CD4-positive, alpha-beta T cell treated with Interleukin-17A for 4 hours (primary cell): ENCODE measurements at regions not wholly inside any gene's neighbourhood (a gene's known extent, or its start where the extent isn't known, plus 50 kb on each side); places are given as distances from the start of the nearest gene placed in this dataset.

ENCODE experiments used
- DNase-seq: peaks from one replicate; pipeline ENCODE4 v3.0.0-alpha.2; 2020; ENCODE audit warnings: mixed read lengths

DNA sequence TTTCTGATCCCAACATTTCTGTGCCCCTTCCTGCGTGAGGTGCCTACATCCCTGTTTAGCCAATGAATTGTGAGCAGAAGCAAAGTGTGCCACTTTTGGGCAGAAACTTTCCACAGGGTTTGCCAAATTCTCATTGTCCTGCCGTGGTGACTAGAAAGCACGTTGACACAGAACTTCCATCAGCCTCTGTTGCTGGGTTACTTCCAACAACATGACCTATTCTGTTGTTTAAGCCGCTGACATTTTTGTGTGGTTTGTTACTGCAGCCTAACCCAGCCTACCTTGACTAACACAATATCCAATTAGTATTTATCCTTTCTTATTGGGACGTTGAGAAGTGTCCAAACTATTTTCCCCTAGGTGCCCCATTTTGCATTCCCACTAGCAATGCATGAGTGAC is 136.8 kb downstream of the URB2 start:
- DNase-seq, result no peak

DNA sequence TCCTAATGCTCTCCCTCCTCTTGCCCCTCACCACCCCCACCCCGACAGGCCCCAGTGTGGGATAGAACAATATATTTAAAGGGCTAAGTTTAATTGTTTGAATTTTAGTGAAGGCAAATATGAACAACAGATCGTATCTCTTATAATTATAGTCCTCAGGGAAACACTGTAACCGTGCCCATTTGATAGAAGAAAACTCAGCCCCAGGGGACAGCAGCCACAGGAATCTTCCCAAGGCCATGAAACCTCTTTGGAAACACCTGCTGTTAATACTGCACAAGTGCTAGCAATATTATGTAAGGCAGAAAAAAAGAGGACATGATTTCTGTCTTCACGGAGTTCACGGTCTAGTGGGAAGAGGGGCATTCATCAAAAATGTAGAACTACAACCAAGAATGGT is 142.2 kb downstream of the URB2 start:
- no peak for DNase-seq

DNA sequence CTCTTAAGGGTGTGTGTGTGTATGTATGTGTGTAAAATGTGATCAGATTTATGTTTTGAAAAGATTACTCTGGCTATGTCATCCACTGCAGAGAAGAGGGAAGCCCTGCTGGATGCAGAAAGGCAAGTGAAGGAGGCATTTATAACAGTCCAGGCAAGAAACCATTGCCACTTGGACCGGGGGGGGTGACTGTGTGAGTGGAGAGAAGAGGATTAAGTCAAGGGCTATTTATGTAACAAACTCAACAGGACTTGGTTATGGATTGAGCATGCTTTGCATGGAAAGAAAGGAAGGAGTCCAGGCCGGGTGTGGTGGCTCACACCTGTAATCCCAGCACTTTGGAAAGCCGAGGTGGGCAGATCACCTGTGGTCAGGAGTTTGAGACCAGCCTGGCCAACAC is 143.0 kb downstream of the URB2 start:
- no peak for DNase-seq

DNA sequence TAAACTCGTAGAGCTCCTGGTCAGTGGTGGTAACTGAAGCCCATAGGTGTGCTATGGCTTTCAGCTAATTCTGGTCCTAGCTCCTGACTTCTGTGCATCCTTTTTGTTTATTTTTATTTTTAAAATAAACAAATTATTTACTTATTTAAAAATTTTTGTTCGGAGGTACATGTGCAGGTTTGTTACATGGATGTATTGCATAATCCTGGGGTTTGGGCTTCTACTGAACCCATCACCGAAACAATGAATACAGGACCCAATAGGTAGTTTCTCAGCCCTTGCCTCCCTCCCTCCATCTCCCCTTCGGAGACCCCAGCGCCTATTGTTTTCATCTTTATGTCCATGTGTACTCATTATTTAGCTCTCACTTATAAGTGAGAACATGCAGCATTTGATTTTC is 143.8 kb downstream of the URB2 start:
- no peak for DNase-seq

DNA sequence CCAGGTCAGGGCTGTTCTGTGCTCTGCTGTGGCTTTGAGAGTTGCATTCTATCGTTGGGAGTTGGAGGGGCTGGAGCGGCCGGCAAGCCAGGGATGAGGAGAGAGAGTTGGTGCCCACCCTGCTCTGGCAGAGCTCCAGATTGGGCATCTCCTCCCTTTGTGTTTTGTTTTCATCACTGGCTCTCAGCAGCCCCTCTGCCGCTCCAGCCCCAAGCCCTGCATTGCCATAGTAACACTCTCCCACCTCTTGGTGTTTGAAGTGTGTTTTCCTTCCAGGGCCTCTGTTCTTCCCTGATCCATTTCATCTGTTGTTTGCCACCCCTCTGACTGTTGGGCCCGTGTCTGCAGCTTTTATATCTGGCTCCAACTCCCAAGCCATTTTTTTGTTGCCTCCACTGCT is 152.7 kb downstream of the URB2 start:
- no peak for DNase-seq

DNA sequence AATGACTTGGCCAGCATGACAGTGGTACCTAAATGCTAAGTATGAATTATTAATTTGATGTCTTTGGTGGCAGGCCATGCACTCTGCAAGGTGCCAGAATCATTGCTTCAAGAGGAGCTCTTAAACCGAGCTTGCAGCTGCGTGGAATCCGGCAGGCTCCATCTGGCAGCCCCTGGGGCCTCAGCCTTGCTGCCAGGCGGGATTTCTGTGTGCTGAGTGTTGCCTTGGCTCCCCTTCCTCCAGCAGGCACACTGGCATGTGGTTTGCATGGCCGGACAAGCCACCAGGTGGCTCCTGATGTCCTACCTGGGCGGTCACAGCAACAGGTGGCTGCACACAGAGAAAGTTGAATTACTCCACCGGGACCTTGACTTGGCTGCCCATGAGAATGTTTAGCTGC is 155.4 kb downstream of the URB2 start:
- no peak for DNase-seq

DNA sequence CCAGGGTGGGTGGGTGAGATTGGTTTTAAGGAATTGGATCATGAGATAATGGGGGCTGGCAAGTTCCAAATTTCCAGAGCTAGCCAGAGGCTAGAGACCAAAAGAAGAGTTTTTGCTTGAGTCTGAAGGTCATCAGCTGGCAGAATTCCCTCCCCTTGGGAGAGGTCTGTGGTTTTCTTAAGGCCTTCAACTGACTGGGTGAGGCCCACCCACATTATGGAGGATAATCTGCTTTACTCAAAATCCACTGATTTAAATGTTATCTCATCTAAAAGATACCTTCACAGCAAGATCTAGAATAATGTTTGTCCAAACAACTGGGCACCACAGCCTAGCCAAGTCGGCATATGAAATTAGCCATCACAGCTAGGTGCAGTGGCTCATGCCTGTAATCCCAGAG is 156.4 kb downstream of the URB2 start:
- DNase-seq, result no peak

DNA sequence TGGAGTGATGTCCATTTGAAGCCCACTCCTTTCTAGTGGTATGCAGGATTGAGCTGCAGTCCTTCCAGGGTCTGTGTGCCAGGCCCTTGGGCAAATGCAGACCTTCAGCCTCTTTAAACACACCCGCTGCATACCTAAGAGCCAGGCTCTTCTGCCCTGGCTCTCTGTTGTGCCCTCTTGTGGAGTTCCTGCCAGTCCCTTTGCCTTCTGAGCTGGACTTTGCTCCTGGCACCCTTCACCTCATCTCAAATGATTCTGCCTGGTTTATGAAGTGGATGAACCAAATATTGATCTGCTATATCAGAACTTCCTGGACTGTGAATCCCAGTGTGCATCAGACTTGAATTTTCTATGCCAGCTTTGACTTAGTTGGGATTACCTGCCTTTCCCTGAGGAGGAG is 158.8 kb downstream of the URB2 start:
- no peak for DNase-seq

DNA sequence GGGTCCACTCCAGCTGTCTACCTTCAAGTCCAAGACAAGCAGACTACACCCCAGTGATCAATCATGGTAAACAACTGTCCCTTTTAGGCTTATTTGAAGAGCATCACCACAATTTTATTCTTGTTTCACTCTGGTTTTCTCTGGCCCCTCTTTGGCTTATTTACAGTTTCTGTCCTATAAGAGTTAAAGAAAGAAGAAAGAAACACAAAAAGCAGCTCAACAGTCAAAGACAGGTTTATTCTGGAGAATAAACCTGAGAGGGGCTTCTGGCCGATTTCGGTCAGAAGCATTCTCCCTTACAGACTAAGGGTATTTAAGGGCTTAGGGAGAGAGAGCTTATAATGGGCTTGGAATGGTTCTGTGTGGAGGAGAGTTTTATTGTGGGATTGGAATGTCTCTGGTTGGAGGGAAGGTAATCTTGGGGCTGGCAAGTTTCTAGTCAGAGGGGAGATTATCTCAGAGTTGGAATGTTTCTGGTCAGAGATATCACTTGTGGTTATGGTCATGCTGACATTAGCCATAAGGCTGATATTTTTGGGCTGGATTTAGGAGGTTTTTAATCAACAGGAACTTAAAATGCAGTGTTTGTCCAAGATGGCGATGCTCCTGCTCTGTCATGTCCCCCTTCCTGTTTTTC is 161.0 kb downstream of the URB2 start:
- no peak for DNase-seq

DNA sequence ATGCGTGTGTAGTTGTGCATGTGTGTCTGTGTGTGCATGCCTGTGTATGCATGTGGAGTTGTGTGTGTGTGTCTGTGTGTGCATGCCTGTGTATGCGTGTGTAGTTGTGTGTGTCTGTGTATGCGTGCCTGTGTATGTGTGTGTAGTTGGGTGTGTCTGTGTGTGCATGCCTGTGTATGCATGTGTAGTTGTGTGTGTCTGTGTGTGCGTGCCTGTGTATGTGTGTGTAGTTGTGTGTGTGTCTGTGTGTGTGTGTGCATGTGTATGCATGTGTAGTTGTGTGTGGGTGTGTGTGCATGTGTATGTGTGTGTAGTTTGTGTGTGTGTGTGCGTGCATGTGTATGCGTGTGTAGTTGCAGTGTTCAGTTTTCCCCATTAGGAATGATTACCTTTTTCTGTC is 162.0 kb downstream of the URB2 start:
- no peak for DNase-seq

DNA sequence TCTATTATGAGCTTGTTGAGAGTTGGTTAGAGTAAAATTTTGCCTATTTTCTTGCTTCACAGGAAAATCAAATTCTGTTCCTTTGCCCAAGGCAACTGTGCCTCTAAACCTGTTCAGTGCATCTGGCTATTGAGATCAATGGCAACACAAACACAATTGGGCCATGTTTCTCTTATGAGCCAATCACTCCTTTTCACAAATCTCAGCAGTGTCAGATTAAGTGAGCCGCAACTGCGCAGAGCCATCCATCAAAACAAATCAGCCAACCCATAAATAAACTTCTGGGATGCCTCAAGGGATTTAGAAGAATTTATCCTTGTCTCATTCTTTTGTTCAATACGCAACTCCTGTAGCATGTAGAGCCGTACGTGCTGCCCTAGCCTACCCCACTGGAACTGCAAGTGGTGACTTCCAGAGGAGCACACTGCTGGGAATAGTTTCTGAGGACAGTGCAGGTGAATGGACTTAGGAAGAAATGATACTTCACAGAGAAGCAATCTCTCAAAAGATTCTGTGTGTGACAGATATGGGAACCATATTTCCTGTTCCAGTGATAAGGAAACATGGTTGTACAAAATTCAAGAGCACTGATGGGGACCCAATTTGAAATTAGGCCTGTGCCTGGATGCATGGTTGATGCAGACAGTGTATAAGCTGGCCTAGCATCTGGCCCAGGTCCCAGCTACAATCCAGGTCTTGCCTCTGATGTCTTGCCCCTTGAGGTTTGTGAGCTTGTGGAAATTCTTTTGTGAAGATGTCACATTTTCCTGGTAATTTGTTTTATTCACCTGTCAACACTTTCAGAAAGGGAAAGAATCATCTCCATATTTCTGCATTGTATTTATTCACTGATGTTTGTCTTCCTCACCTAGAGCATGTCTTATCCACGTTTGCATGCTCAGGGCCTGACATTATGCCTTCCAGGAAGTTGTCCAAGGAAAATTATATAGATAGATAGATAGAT is 166.2 kb downstream of the URB2 start:
- DNase-seq, result no peak

DNA sequence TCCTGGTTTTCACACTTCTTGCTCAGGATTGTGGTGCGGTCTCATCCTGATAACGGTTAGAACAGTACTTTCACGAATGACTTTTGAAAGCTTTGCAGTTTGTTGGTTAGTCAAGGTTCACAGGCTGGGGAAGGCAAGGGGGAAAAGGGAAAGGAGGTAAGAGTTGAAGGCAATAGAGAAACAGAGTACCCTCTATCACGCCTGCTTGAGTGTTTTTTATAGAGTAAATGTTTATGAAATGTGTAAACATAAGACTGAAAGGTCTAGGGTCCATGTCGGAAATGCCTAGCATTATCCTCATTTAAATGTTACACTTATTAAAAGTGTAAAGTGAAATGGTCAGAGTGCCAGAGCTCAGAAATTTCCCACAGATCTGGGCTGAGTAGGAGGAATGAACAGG is 167.4 kb downstream of the URB2 start:
- no peak for DNase-seq

DNA sequence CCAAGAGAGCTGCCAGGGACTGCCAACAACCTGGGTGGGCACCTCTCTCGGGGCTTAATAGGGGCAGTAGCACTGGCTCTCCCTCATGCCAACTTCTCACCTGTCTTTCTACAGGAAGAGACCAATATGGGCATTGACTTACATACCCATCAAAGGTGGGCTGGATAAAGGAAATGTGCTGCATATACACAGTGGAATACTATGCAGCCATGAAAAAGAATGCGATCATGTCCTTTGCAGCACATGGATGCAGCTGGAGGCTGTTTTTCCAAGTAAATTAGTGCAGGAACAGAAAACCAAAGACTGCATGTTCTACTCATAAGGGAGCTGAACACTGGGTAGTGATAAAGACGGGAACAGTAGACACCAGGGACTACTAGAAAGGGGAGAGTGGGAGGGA is 172.5 kb downstream of the URB2 start:
- no peak for DNase-seq

DNA sequence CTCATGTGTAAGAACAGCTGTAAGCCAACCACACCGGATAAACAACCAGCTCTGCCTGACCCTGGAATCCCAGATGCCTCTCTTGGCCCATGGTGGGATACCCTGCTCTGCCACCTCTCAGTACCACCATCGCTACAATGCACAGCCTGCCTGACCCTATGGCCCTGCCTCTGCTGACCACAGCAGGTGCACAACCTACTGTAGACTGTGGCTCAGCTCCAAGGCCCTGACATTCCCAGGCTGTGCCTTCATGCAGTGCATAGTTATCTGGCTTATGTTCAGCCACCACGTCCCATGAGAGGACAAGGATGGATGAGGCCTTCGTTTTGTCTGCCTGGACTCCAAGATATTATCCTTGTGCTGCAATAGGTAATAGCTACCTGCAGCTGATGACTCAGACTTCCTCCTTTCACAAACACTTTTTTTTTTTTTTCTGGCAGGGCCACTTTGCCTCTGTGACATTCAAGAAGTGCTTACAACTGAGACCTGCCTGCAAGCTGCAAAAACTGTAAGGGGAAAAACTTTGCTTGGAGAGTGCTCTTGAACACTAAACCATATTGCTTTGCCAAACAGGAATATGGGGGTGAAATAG is 177.7 kb downstream of the URB2 start:
- DNase-seq, result no peak

DNA sequence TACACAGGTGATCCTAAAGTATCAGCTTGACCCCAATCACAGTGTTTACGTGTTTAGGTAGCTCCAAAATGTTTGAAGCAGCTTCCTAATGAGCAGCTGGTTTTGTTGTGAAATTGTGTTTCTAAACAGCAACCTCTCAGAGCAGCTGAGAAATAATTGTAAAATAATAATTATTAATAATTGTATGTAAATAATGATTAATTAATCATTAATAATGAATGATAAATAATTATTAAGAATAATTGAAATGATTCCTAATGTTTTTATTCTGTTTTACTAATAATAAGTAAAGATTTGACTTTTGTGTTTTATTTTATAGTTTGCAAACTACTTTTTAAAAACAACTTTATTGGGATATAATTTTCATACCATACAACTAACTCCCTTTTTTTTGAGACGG is 182.2 kb downstream of the URB2 start:
- DNase-seq, result no peak

DNA sequence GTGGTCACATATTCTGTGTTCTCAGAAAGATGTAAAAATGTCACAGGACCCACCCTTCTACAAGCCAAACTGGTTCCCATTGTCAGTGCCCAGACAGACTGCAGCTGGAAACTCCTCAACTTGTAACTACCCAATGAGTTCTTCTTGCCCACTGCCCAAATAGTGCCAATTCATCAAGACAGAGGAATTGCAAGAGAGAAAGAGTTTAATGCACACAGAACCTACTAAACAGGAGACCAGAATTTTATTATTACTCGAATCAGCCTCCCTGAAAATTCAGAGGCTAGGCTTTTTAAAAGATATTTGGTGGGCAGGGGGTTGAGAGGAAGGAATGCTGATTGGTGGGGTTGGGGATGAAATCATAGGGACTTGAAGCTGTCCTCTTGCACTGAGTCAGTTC is 184.1 kb downstream of the URB2 start:
- no peak for DNase-seq

DNA sequence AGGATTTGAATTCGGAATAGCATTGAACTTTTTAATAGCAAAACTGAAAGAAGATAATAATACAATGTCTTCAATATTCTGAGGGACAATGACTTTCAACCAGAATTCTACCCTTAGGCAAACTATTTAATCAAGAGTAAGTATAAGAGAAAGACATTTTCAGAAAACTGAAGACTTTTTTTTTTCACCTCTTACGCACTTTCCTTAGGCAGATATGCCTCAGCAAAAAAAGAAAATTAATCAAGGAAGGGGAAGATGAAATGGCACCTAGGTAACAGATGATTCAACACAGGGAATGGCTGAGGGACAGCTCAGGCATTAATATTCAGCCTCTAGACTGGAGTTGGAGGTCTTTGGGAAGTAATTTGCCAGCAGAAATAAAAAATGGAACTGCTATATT is 184.9 kb downstream of the URB2 start:
- DNase-seq, result no peak

DNA sequence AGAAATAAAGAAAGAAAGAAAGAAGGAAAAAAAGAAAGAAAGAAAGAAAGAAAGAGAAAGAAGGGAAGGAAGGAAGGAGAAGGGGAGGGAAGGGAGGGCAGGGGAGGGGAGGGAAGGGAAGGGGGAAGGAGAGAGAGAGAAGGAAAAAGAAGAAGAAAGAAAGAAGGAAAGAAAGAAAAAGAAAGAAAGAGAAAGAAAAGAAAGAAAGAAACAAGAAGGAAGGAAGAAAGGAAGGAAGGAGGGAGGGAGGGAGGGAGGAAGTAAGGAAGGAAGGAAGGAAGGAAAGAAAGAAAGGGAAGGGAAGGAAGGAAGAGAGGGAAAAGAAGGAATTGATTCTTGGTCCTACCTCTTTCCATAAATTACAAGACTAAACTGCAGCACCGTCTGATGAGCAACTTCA is 186.1 kb downstream of the URB2 start:
- no peak for DNase-seq

DNA sequence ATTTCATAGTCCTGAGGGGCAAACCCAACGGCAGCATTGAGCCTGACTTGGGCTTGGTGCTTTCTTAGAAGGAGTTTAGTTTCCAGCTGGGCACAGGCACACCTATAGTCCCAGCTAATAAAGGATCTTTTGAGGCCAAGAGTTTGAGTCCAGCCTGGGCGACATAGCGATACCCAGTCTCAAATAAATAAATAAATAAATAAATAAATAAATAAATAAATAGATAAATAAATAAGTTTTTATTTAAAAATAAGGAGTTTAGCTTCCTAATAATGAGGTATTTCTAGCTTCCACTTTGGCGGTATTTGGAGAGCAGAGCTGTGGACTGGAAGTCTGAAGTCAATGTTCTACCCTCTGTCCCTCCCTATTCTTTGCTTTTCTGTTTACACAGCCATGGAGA is 186.6 kb downstream of the URB2 start:
- DNase-seq, result no peak

DNA sequence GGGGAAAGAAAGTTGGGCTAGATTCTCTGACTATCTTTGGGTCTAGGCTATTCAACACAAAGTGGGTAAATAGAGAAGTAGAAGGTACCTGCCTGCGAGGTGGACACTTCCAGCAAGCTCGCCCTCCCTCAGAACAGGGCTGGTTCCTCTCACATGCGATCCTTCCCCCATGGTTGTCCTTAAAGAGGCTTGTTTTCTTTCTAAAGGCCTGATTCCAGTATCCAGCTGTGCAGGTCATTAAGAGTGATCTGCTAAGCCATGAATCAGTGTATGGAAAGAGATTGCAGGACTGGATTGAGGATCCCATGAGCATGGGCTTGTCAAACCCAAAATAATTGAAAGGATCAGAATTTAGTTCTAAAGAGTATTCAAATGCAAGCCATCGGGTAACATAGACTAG is 189.0 kb downstream of the URB2 start:
- DNase-seq, result no peak

DNA sequence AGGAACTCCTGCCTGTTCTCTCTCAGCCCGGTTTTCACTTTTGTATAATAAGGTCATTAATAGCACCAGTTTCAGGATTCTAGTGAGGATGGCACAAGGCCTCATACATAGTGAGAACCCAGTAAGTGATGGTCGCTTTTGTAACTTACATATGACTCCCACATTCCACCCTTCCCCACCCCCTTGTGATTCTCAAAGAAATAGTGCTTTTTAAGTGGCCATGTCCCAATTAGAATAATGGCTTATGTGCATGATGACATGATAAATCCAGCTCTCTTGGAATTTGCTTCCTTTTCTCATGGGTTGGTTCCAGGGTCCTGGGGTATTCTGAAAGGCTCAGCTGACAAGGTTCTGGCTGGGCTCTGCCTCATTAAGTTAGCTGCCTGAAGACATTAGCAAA is 189.9 kb downstream of the URB2 start:
- no peak for DNase-seq

DNA sequence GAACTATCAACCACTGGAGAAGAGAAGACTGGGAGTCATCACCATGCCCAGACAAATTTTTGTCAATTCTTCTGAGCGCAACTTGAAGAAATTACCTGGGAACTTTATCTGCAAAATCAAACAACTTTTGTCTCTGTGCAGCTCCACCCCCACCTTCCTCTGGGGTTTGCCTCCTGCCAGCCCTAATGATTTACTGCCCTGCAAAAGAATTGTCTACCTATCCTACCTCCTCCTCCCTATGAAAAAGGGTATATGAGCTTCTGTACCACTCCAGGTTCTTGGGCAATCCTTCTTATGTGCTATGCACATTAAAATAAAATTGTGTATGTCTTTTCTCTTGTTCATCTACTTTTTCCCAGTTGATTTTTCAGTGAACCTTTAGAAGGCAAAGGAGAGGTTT is 191.9 kb downstream of the URB2 start:
- DNase-seq, result no peak

DNA sequence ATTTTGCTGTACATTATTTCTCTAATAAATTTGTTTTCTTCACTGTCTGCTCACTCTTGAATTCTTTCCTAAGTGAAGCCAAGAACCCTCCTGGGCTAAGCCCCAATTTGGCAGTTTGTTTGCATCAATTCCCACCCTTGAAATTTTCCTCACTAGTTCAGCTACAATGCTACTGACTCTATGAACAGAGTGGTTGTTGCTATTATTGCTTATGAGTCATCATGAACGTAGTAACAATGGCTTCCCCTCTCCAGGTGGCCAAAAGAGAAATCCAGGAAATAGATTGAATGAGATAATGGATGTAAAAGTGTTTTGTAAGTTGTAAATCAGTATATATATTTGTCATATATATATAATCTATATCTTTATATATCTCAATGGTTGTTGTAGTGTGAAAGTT is 193.0 kb downstream of the URB2 start:
- no peak for DNase-seq

DNA sequence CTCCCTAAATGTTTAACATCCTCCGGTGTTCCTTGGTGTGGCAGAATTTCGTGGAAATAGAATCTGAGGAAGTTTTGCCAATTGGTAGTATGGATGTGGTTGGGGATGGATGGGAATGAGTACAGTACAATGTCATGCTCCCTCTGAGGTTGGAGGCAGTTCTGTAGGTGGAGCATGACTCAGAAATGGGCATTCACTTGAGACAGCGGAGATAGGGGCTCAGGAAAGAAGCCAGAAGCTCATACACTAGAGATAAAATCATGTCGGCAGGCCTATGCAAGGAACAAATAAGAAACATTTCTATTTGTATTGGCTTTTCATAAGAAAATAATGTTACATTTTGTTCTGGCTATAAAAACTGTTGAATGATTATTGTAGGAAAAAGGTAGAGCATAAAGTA is 196.0 kb downstream of the URB2 start:
- DNase-seq, result no peak
